ENCODE measurements at regions not wholly inside any gene's neighbourhood (a gene's known extent, or its start where the extent isn't known, plus 50 kb on each side); places are given as distances from the start of the nearest gene placed in this dataset.

DNA sequence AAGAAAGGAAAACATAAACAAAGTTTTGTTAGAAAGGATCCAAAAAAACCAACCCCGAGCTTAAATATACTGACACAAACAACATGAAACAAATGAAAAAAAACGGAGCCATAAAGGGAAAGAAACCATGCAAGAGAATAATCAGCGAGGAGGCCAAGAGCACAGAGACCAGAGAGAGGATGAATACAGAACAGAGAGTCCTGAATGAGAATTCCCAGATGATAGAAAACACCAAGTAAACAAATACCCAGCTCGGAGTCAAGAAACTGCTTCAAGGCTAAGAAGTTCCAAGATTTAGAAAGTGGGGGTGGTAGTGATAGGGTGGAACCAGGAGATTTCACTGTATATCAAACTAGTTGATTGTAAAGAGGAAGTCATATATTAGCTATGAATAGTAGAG, 313.3 kb downstream of the OSR1 start:
- BruUV-seq (replicated peaks): no TSS peak

DNA sequence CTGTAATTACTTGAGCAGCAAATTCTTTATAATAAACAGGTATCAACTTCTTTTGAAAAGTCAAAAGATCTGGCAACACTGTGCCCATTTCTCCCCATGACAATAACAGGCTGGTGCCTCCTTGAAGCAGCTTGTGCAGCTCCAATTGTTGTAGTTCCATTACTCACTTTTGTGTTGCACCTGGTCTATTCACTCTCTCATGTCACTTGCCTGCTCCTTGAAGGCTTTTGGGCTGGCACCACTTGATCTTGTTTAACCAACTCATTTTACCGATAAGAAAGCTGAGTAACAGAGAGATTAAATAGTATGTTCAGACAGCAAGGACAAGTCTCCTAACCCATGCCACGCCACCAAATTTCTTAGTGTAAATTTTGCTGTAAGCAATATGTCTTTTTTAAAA, 314.5 kb downstream of the OSR1 start:
- no TSS peak for BruUV-seq (replicated peaks)
- TF ChIP-seq, protein P1, sequence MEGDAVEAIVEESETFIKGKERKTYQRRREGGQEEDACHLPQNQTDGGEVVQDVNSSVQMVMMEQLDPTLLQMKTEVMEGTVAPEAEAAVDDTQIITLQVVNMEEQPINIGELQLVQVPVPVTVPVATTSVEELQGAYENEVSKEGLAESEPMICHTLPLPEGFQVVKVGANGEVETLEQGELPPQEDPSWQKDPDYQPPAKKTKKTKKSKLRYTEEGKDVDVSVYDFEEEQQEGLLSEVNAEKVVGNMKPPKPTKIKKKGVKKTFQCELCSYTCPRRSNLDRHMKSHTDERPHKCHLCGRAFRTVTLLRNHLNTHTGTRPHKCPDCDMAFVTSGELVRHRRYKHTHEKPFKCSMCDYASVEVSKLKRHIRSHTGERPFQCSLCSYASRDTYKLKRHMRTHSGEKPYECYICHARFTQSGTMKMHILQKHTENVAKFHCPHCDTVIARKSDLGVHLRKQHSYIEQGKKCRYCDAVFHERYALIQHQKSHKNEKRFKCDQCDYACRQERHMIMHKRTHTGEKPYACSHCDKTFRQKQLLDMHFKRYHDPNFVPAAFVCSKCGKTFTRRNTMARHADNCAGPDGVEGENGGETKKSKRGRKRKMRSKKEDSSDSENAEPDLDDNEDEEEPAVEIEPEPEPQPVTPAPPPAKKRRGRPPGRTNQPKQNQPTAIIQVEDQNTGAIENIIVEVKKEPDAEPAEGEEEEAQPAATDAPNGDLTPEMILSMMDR (IDR thresholded peaks at IDR 0.05; ENCODE audit: insufficient read depth in 1 of 2, low read depth in 1 of 2, low read length in 1 of 2, severe bottlenecking in 1 of 2, unreplicated experiment in 1 of 2): no peak
- H3K36me3 ChIP-seq (ENCODE audit: control insufficient read depth, insufficient read depth, low read length): no peaks in the 10 kb centered on the region
- Mint-ChIP-seq H3K4me3 (ENCODE audit: unreplicated experiment) (no peak overlapping the region), H3K9me3 (ENCODE audit: unreplicated experiment) (no peaks in the 10 kb centered on the region), H3K27ac (ENCODE audit: unreplicated experiment) (no peak overlapping the region), H3K4me1 (ENCODE audit: low read depth, unreplicated experiment) (no peaks in the 10 kb centered on the region), H3K27me3 (ENCODE audit: insufficient read depth, unreplicated experiment) (no peaks in the 10 kb centered on the region), H3K36me3 (ENCODE audit: insufficient read depth, unreplicated experiment) (no peaks in the 10 kb centered on the region)
- ChIA-PET POLR2A (no interaction called here), CTCF (no interaction called here)
- DNase-seq: no peak
- intact Hi-C loops (cut with micrococcal nuclease; ENCODE audit: unreplicated experiment): no loop called here
- H3K4me1 ChIP-seq: no peaks in the 10 kb centered on the region
- no peaks in the 10 kb centered on the region for H3K9me3 ChIP-seq
- no peaks in the 10 kb centered on the region for H3K27me3 ChIP-seq (replicated peaks; ENCODE audit: control insufficient read depth, insufficient read depth, low read length)
- no peak overlapping the region for H3K4me3 ChIP-seq (ENCODE audit: low read depth, low read length)

More for the DNA sequence above, 313.3 kb downstream of the OSR1 start:
- no peaks in the 10 kb centered on the region for H3K36me3 Mint-ChIP-seq (ENCODE audit: insufficient read depth, unreplicated experiment)
- H3K36me3 ChIP-seq (ENCODE audit: control insufficient read depth, insufficient read depth, low read length): no peaks in the 10 kb centered on the region
- POLR2A ChIA-PET: no interaction called here
- no peak overlapping the region for H3K27ac Mint-ChIP-seq (ENCODE audit: unreplicated experiment)
- H3K4me3 ChIP-seq (ENCODE audit: low read depth, low read length): no peak overlapping the region
- CTCF ChIA-PET: no interaction called here
- H3K4me1 ChIP-seq: no peaks in the 10 kb centered on the region
- H3K27me3 Mint-ChIP-seq (ENCODE audit: insufficient read depth, unreplicated experiment): no peaks in the 10 kb centered on the region
- H3K9me3 Mint-ChIP-seq (ENCODE audit: unreplicated experiment): no peaks in the 10 kb centered on the region
- TF ChIP-seq, protein P1 (IDR thresholded peaks at IDR 0.05; ENCODE audit: insufficient read depth in 1 of 2, low read depth in 1 of 2, low read length in 1 of 2, severe bottlenecking in 1 of 2, unreplicated experiment in 1 of 2): no peak
- no peaks in the 10 kb centered on the region for H3K4me1 Mint-ChIP-seq (ENCODE audit: low read depth, unreplicated experiment)
- H3K27me3 ChIP-seq (replicated peaks; ENCODE audit: control insufficient read depth, insufficient read depth, low read length): no peaks in the 10 kb centered on the region
- intact Hi-C loops (cut with micrococcal nuclease; ENCODE audit: unreplicated experiment): no loop called here
- DNase-seq: no peak
- no peaks in the 10 kb centered on the region for H3K9me3 ChIP-seq
- no peak overlapping the region for H3K4me3 Mint-ChIP-seq (ENCODE audit: unreplicated experiment)

DNA sequence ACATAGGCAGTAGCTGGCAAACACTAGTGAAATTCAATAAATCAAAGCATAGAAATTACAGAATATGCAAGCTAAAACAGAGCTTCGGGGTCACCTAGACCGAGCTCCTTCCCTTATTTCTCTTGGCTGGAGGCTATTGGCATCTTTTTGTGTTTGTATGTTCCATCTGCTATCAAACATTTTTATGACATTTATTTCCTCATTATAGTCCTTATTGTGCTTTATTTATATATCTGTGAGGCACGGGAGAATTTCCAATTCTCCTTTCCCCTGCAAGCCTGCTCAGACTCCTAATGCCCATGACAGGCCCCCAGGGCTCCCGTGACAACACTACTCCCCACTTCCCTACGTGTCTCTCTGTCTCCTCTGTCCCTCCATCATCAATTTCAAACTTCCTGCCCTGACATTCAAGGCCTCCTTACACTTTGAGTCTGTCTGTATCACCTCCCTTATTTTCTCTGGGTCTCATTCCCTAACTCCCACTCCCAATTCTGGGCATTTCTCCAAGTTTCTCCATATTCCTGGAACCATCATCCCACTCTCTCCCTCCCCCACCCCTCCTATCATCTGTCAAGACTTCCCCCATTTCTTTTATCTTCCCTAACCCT, 316.9 kb downstream of the OSR1 start:
- H3K27me3 Mint-ChIP-seq (ENCODE audit: insufficient read depth, unreplicated experiment): no peaks in the 10 kb centered on the region
- no peaks in the 10 kb centered on the region for H3K4me1 Mint-ChIP-seq (ENCODE audit: low read depth, unreplicated experiment)
- H3K4me1 ChIP-seq: no peaks in the 10 kb centered on the region
- H3K36me3 Mint-ChIP-seq (ENCODE audit: insufficient read depth, unreplicated experiment): no peaks in the 10 kb centered on the region
- H3K9me3 ChIP-seq: no peaks in the 10 kb centered on the region
- BruUV-seq (replicated peaks): no TSS peak
- ChIA-PET CTCF (no interaction called here), POLR2A (no interaction called here)
- no peak overlapping the region for H3K4me3 ChIP-seq (ENCODE audit: low read depth, low read length)
- H3K27me3 ChIP-seq (replicated peaks; ENCODE audit: control insufficient read depth, insufficient read depth, low read length): no peaks in the 10 kb centered on the region
- DNase-seq: no peak
- TF ChIP-seq, protein P1 (IDR thresholded peaks at IDR 0.05; ENCODE audit: insufficient read depth in 1 of 2, low read depth in 1 of 2, low read length in 1 of 2, severe bottlenecking in 1 of 2, unreplicated experiment in 1 of 2): no peak
- H3K4me3 Mint-ChIP-seq (ENCODE audit: unreplicated experiment): no peak overlapping the region
- H3K9me3 Mint-ChIP-seq (ENCODE audit: unreplicated experiment): no peaks in the 10 kb centered on the region
- no peak overlapping the region for H3K27ac Mint-ChIP-seq (ENCODE audit: unreplicated experiment)
- intact Hi-C loops (cut with micrococcal nuclease; ENCODE audit: unreplicated experiment): no loop called here
- no peaks in the 10 kb centered on the region for H3K36me3 ChIP-seq (ENCODE audit: control insufficient read depth, insufficient read depth, low read length)
